ENCODE measurements at regions not wholly inside any gene's neighbourhood (a gene's known extent, or its start where the extent isn't known, plus 50 kb on each side); places are given as distances from the start of the nearest gene placed in this dataset.
A peak's percentile ranks its signal among the peaks of the same experiment; 100 is the strongest.

DNA sequence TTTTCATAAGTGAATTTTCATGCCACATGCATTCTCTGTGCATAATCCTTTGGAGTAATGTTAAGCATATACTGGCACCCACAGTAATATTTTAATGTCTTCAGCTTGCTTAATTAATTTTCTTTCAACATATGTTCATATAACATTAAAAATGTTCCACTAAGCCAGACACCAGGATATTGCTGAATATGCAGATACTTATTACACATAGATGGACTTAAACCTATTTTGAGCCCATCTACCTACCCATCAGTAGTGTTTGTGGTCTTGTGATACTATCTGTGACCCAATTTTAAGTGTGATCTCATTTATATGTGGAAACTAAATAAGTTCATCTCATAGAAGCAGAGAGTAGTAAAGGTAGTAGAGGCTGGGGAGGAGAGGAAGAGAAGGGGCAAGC lies 379.5 kb upstream of the JAG1 start:
- ATAC-seq: no peak
- Histone ChIP-seq H3K4me1 (peaks cover 0 to 4% (median 0%) of the 10 kb centered on the region in 3 donors), H3K4me3 (no peak overlapping the region)

DNA sequence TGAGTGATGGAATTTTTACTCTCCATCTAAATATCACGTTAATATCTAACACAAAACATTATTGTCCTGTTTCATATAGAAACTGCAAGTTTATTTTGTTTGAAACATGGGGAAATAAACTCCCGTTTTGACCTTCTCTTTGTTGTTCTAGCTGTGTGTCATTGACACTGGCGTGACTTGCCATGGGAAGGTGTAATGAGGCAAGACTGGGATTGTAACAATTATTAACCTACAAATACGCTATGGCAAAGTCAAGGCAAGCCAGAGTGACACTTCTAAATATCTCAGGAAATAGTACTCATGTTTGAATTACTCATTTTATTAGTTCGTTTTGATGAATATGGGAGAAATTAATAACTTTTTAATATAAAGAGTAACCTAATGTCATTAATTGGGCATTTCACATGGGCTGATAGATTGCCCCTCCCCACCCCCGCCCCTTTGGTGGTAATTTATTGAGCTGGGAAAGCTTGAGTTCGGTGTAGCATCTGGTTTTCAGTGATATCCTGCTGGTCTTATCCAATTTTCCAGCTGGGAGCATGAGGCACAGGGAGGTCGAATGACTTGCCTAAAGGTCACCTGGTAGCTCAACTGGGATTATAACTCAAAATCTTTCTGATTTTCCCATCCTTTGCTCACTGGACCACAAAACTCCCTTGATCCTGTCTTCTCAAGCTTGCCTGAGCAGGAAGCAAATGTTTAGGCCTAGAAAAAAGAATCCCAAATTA lies 380.6 kb upstream of the JAG1 start:
- Histone ChIP-seq H3K9me3 (no peaks in the 10 kb centered on the region), H3K4me1 (peaks cover 0 to 4% (median 0%) of the 10 kb centered on the region in 3 donors), H3K27ac (no peak overlapping the region), H3K36me3 (no peaks in the 10 kb centered on the region), H3K4me3 (no peak overlapping the region), H3K27me3 (no peaks in the 10 kb centered on the region)
- 66 to 77% methylated on average over 5 to 8 of the region's 8 CpGs for WGBS, 2 donors (ENCODE audit: low coverage in 1 of 2)
- TF ChIP-seq POLR2AphosphoS5 (IDR thresholded peaks at IDR 0.05) (no peak), EP300 (IDR thresholded peaks at IDR 0.05) (no peak), POLR2A (IDR thresholded peaks at IDR 0.05) (no peak)
- TF ChIP-seq, protein P1, sequence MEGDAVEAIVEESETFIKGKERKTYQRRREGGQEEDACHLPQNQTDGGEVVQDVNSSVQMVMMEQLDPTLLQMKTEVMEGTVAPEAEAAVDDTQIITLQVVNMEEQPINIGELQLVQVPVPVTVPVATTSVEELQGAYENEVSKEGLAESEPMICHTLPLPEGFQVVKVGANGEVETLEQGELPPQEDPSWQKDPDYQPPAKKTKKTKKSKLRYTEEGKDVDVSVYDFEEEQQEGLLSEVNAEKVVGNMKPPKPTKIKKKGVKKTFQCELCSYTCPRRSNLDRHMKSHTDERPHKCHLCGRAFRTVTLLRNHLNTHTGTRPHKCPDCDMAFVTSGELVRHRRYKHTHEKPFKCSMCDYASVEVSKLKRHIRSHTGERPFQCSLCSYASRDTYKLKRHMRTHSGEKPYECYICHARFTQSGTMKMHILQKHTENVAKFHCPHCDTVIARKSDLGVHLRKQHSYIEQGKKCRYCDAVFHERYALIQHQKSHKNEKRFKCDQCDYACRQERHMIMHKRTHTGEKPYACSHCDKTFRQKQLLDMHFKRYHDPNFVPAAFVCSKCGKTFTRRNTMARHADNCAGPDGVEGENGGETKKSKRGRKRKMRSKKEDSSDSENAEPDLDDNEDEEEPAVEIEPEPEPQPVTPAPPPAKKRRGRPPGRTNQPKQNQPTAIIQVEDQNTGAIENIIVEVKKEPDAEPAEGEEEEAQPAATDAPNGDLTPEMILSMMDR (IDR thresholded peaks at IDR 0.05): no peak
- ATAC-seq: no peak

More for the DNA sequence above, 379.5 kb upstream of the JAG1 start:
- no peaks in the 10 kb centered on the region for H3K9me3 ChIP-seq
- H3K27me3 ChIP-seq: no peaks in the 10 kb centered on the region
- no peaks in the 10 kb centered on the region for H3K36me3 ChIP-seq
- TF ChIP-seq POLR2A (IDR thresholded peaks at IDR 0.05): no peak
- TF ChIP-seq EP300 (IDR thresholded peaks at IDR 0.05): no peak
- TF ChIP-seq, protein P1 (IDR thresholded peaks at IDR 0.05): no peak
- TF ChIP-seq POLR2AphosphoS5 (IDR thresholded peaks at IDR 0.05): no peak
- H3K27ac ChIP-seq: no peak overlapping the region

DNA sequence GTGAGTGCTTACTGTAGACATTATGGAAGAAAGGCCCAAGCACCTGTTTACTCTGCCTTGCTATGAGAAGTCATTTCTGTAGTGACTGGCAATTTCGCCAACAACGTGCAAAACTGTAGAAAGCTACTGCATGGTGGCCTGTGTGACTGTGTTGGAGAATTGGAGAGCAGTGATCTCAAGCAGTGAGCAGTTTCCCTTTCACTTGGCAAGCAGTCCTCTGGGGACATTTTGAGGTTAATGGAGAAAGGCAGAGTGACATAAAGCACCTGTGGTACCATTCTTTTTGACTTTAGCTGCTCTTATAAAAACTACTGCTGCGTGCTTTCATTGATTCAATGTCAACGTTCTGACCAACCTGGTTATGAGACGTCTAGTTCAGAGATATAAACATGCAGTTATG lies 382.6 kb upstream of the JAG1 start:
- H3K4me1 ChIP-seq: peaks cover 0 to 4% (median 0%) of the 10 kb centered on the region in 3 donors
- H3K27ac ChIP-seq: peak overlapping the region in 1 of 4 donors; percentile 7
- no peak for ATAC-seq
- H3K4me3 ChIP-seq: no peak overlapping the region
- H3K36me3 ChIP-seq: no peaks in the 10 kb centered on the region
- 47 to 58% methylated on average over 5 of the region's 5 CpGs for whole genome bisulfite sequencing, 2 donors (ENCODE audit: low coverage in 1 of 2)
- H3K27me3 ChIP-seq: no peaks in the 10 kb centered on the region
- no peaks in the 10 kb centered on the region for H3K9me3 ChIP-seq
- TF ChIP-seq POLR2AphosphoS5 (IDR thresholded peaks at IDR 0.05): no peak
- TF ChIP-seq, protein P1 (IDR thresholded peaks at IDR 0.05): no peak
- TF ChIP-seq POLR2A (IDR thresholded peaks at IDR 0.05): no peak
- no peak for TF ChIP-seq EP300 (IDR thresholded peaks at IDR 0.05)

DNA sequence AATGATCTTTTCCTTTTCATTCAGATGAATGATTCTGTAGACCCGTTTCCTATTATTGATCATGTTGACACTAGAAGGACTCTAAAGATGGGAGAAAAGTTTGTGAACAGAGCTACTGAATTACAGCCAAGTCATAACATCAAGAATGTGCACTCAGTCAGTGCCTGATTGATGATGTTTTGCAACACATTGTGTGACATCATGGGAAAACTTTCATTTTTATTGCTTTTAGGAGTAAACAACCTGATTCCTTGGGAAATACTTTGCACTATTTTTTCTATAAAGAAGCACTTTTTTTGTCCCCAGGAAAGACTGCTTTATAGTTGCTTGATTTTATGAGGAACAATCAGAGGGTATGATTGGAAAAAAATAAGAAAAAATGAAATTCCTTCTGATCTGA lies 383.8 kb upstream of the JAG1 start:
- WGBS, 2 donors (ENCODE audit: low coverage in 1 of 2): 8 to 14% methylated on average over 1 of the region's 1 CpG
- peak; percentile 28 for ATAC-seq
- H3K4me3 ChIP-seq: no peak overlapping the region
- no peaks in the 10 kb centered on the region for H3K36me3 ChIP-seq
- no peaks in the 10 kb centered on the region for H3K27me3 ChIP-seq
- TF ChIP-seq POLR2A (IDR thresholded peaks at IDR 0.05) (no peak), POLR2AphosphoS5 (IDR thresholded peaks at IDR 0.05) (peak; percentile 44)
- H3K27ac ChIP-seq: peak overlapping the region in 1 of 4 donors; percentile 44
- peaks cover 0 to 4% (median 0%) of the 10 kb centered on the region in 3 donors for H3K4me1 ChIP-seq
- no peaks in the 10 kb centered on the region for H3K9me3 ChIP-seq

DNA sequence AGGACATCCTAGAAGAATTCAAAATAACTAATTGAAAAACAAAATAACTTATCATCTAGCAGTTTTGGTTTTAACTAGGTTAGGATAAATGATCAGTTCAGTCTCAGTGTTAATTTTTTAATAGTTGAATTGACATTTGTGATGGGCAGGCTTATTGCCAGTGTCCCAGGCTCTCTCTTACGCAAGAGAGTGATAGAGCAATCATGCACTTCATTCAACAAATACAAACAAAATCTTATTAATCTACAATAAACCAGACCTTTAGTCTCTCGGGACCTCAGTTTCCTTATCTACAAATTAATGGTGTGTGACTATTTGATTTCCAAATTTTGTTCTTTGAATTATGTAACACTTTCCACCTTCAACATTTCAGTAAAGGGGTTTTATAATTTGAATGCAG lies 385.9 kb upstream of the JAG1 start:
- H3K4me3 ChIP-seq: no peak overlapping the region
- 75 to 82% methylated on average over 2 of the region's 2 CpGs for WGBS, 2 donors (ENCODE audit: low coverage in 1 of 2)
- H3K27ac ChIP-seq: no peak overlapping the region
- H3K27me3 ChIP-seq: no peaks in the 10 kb centered on the region
- H3K9me3 ChIP-seq: no peaks in the 10 kb centered on the region
- H3K4me1 ChIP-seq: peaks cover 0 to 4% (median 0%) of the 10 kb centered on the region in 3 donors
- H3K36me3 ChIP-seq: no peaks in the 10 kb centered on the region
- no peak for TF ChIP-seq POLR2AphosphoS5 (IDR thresholded peaks at IDR 0.05)
- TF ChIP-seq POLR2A (IDR thresholded peaks at IDR 0.05): no peak
- no peak for TF ChIP-seq EP300 (IDR thresholded peaks at IDR 0.05)
- TF ChIP-seq, protein P1 (IDR thresholded peaks at IDR 0.05): no peak
- ATAC-seq: no peak
